HCT116 (cell line): ENCODE measurements at regions not wholly inside any gene's neighbourhood (a gene's known extent, or its start where the extent isn't known, plus 50 kb on each side); places are given as distances from the start of the nearest gene placed in this dataset.

Source experiments
- ATAC-seq: fragments of 200-7000 bp; cut with Tn5 transposase; 2 replicates; pipeline ENCODE4 v1.9.1; 2020; ENCODE audit warnings: mild to moderate bottlenecking, moderate library complexity
- BruUV-seq: library from RNA; stranded (reverse); fragments of 400-500 nt; replicated peaks from 2 replicates; lab custom pipeline; 2021; lab: Mats Ljungman, UMichigan
- CTCF ChIA-PET: fragments of 300-600 bp; sonication (Branson Sonifier 250); formaldehyde crosslinking; loops from one replicate; lab custom pipeline; 2021; ENCODE audit warnings: antibody characterized with exemption; lab: Charles Lee
- POLR2A ChIA-PET: fragments of 300-600, 350-600 bp; sonication (Branson Sonifier 250); formaldehyde crosslinking; loops from one replicate; lab custom pipeline; 2021; ENCODE audit warnings: antibody characterized with exemption; lab: Charles Lee
- RAD21 ChIA-PET, 2 experiments: fragments of 300-600 bp; sonication (Branson Sonifier 250); formaldehyde crosslinking; loops; one replicate each; lab custom pipeline; 2023; ENCODE audit warnings: low total read pairs in 2 of 2; ENCODE audit not compliant: uncharacterized antibody in 2 of 2, unreplicated experiment in 2 of 2, low non-redundant PET in 1 of 2; lab: Charles Lee
- DNase-seq: peaks from one replicate; pipeline ENCODE4 v3.0.0-alpha.2; 2010; ENCODE audit warnings: low read depth, low spot score
- H2AFZ ChIP-seq: fragments of 200-600 bp; shearing (Covaris generic), sonication (generic); 2 replicates; pipeline ENCODE4 v1.6.1; 2017; ENCODE audit warnings: low read depth, mixed run types, mixed read lengths, antibody characterized with exemption, low read length; ENCODE audit not compliant: poor library complexity, severe bottlenecking
- H3K27ac ChIP-seq: 2 replicates; pipeline ENCODE4 v1.5.1; 2012; ENCODE audit warnings: low read depth, low read length
- H3K27me3 ChIP-seq: fragments of 200-600 bp; sonication (generic); 2 replicates; pipeline ENCODE4 v1.6.1; 2016; ENCODE audit warnings: mixed run types, low read length, mixed read lengths; ENCODE audit not compliant: insufficient read depth
- H3K36me3 ChIP-seq, 2 experiments: fragments of 200-500 bp in 1 of 2; fragments of 200-600 bp in 1 of 2; sonication (Bioruptor generic) in 1 of 2; sonication (generic) in 1 of 2; 2 replicates each; pipeline versions ENCODE4 v1.5.1 to v1.6.1; 2014 to 2016; ENCODE audit warnings: low read length in 2 of 2, inconsistent platforms in 1 of 2, mixed read lengths in 1 of 2, mixed run types in 1 of 2; ENCODE audit not compliant: insufficient read depth in 2 of 2, control insufficient read depth in 1 of 2
- H3K4me1 ChIP-seq, 2 experiments: fragments of 200-600 bp in 1 of 2; sonication (generic) in 1 of 2; 2 replicates each; pipeline versions ENCODE4 v1.5.1 to v1.6.1; 2012 to 2017; ENCODE audit warnings: low read length in 2 of 2, inconsistent platforms in 1 of 2, mild to moderate bottlenecking in 1 of 2, mixed read lengths in 1 of 2, mixed run types in 1 of 2, moderate library complexity in 1 of 2; ENCODE audit not compliant: insufficient read depth in 2 of 2, control insufficient read depth in 1 of 2
- H3K4me2 ChIP-seq: fragments of 200-600 bp; sonication (generic); 2 replicates; pipeline ENCODE4 v1.6.1; 2017; ENCODE audit warnings: mixed run types, low read length, mixed read lengths
- H3K4me3 ChIP-seq, 2 experiments: fragments of 200-600 bp in 1 of 2; sonication (generic) in 1 of 2; replicated peaks in 1 of 2; 2 replicates each; pipeline ENCODE4 v1.5.1; 2011 to 2016; ENCODE audit warnings: low read length in 2 of 2, control low read depth in 1 of 2, low read depth in 1 of 2, mild to moderate bottlenecking in 1 of 2, mixed read lengths in 1 of 2, mixed run types in 1 of 2
- H3K79me2 ChIP-seq: fragments of 200-600 bp; sonication (generic); 2 replicates; pipeline ENCODE4 v1.6.1; 2017; ENCODE audit warnings: mild to moderate bottlenecking, mixed run types, low read length, moderate library complexity, mixed read lengths; ENCODE audit not compliant: insufficient read depth
- H3K9ac ChIP-seq: fragments of 200-600 bp; sonication (generic); 2 replicates; pipeline ENCODE4 v1.6.1; 2016; ENCODE audit warnings: low read length, mixed read lengths
- H3K9me2 ChIP-seq: fragments of 200-600 bp; sonication (generic), shearing (Covaris generic); 2 replicates; pipeline ENCODE4 v1.6.1; 2017; ENCODE audit warnings: mixed run types, mild to moderate bottlenecking, moderate library complexity; ENCODE audit not compliant: insufficient read depth
- H3K9me3 ChIP-seq, 2 experiments: fragments of 200-500 bp in 1 of 2; fragments of 200-600 bp in 1 of 2; sonication (Bioruptor generic) in 1 of 2; sonication (generic) in 1 of 2; 2 replicates each; pipeline ENCODE4 v1.6.1; 2014 to 2017; ENCODE audit warnings: low read length in 2 of 2, mixed read lengths in 2 of 2, inconsistent platforms in 1 of 2, low read depth in 1 of 2, mild to moderate bottlenecking in 1 of 2, mixed run types in 1 of 2, moderate library complexity in 1 of 2; ENCODE audit not compliant: control insufficient read depth in 1 of 2, insufficient read depth in 1 of 2
- H4K20me1 ChIP-seq: fragments of 200-600 bp; sonication (generic), shearing (Covaris generic); 2 replicates; pipeline ENCODE4 v1.6.1; 2017; ENCODE audit warnings: mixed run types, mild to moderate bottlenecking, moderate library complexity; ENCODE audit not compliant: insufficient read depth
- CBX3 ChIP-seq: IDR thresholded peaks from 2 replicates; pipeline ENCODE4 v1.6.1; 2012; ENCODE audit warnings: low read depth
- CTCF ChIP-seq, 3 experiments: fragments of 200-600 bp in 1 of 3; sonication (generic) in 1 of 3; IDR thresholded peaks in 2 of 3; conservative IDR thresholded peaks in 1 of 3; 2 replicates each; pipeline ENCODE4 v1.5.1; 2012 to 2017; ENCODE audit warnings: low read depth in 2 of 3, low read length in 2 of 3, antibody characterized with exemption in 1 of 3, borderline replicate concordance in 1 of 3, control low read depth in 1 of 3, mild to moderate bottlenecking in 1 of 3, mixed read lengths in 1 of 3, mixed run types in 1 of 3, moderate library complexity in 1 of 3; ENCODE audit not compliant: insufficient read depth in 1 of 3
- ELF1 ChIP-seq: IDR thresholded peaks from 2 replicates; pipeline ENCODE4 v1.6.1; 2012; ENCODE audit warnings: low read depth, borderline replicate concordance
- EZH2 ChIP-seq: fragments of 200-600 bp; sonication (generic); IDR thresholded peaks from 2 replicates; pipeline ENCODE4 v1.6.1; 2017; ENCODE audit warnings: antibody characterized with exemption, mixed run types
- JUND ChIP-seq: IDR thresholded peaks from 2 replicates; pipeline ENCODE4 v1.6.1; 2012
- POLR2A ChIP-seq: IDR thresholded peaks from 2 replicates; pipeline ENCODE4 v1.7.0; 2011; ENCODE audit warnings: borderline replicate concordance; ENCODE audit not compliant: insufficient read depth, insufficient read length; ENCODE audit errors: extremely low read depth
- SRF ChIP-seq: IDR thresholded peaks from 2 replicates; pipeline ENCODE4 v1.6.1; 2012; ENCODE audit warnings: low read depth
- TCF7L2 ChIP-seq: IDR thresholded peaks from 2 replicates; pipeline ENCODE4 v1.7.0; 2011; ENCODE audit warnings: borderline replicate concordance, inconsistent platforms; ENCODE audit not compliant: insufficient read depth, insufficient read length; ENCODE audit errors: extremely low read depth
- YY1 ChIP-seq: IDR thresholded peaks from 2 replicates; pipeline ENCODE4 v1.6.1; 2011; ENCODE audit warnings: low read length, low read depth, moderate library complexity, mild to moderate bottlenecking; ENCODE audit not compliant: insufficient replicate concordance; ENCODE audit errors: extremely low read depth
- ZBTB33 ChIP-seq: IDR thresholded peaks from 2 replicates; pipeline ENCODE4 v1.6.1; 2011; ENCODE audit warnings: mild to moderate bottlenecking, low read length, moderate library complexity; ENCODE audit not compliant: insufficient replicate concordance; ENCODE audit errors: extremely low read depth
- ZFX ChIP-seq: fragments of 450-650 bp; IDR thresholded peaks from 2 replicates; pipeline ENCODE4 v1.6.1; 2017
- intact Hi-C: fragments of 100-400 bp; cut with micrococcal nuclease; formaldehyde crosslinking; loops from 2 replicates; pipeline ENCODE4 v1.10.0; 2022

GRCh38 chr9:24721621-24722020, 175.9 kb upstream of the IZUMO3 start:
- Histone ChIP-seq H3K27ac (no peak overlapping the region), H3K27me3 (no peaks in the 10 kb centered on the region), H3K9ac (no peak overlapping the region), H3K79me2 (no peaks in the 10 kb centered on the region), H3K36me3 (no peaks in the 10 kb centered on the region), H3K9me3 (peaks cover 11 to 17% of the 10 kb centered on the region in 2 experiments; a peak in 2 of 4 replicates), H3K4me1 (no peaks in the 10 kb centered on the region), H2AFZ (no peak overlapping the region), H3K9me2 (no peaks in the 10 kb centered on the region), H3K4me2 (no peak overlapping the region), H4K20me1 (no peaks in the 10 kb centered on the region), H3K4me3 (no peak overlapping the region)
- POLR2A ChIA-PET = no interaction called here
- BruUV-seq = no TSS peak
- RAD21 ChIA-PET = no interaction called here
- no peak for ATAC-seq
- DNase-seq = no peak
- intact Hi-C loops = no loop called here
- TF ChIP-seq SRF = no peak
- TF ChIP-seq ZFX = no peak
- no peak for TF ChIP-seq YY1
- TF ChIP-seq CBX3 = no peak
- TF ChIP-seq EZH2 = no peak
- no peak for TF ChIP-seq CTCF (IDR thresholded peaks at IDR 0.05 in 2 of 3, conservative IDR thresholded peaks at IDR 0.05 in 1 of 3; ENCODE audit: borderline replicate concordance in 1 of 3, insufficient read depth in 1 of 3, low read depth in 2 of 3, low read length in 2 of 3)
- TF ChIP-seq TCF7L2 = no peak
- no peak for TF ChIP-seq ZBTB33
- no peak for TF ChIP-seq ELF1
- no peak for TF ChIP-seq JUND
- TF ChIP-seq POLR2A = no peak
- CTCF ChIA-PET = no interaction called here
